Activated CD8-positive, alpha-beta T cell treated with anti-CD3 and anti-CD28 coated beads, Interleukin-2, amount 10 ng/mL, durations not matched to agents 7 days and 5 days (primary cell): ENCODE measurements at regions not wholly inside any gene's neighbourhood (a gene's known extent, or its start where the extent isn't known, plus 50 kb on each side); places are given as distances from the start of the nearest gene placed in this dataset.

Experiments
- ATAC-seq: fragments of 150-1000 bp; cut with Tn5 transposase; one replicate; pipeline ENCODE4 v1.10.0; 2021; ENCODE audit warnings: moderate library complexity
- CTCF ChIA-PET: fragments of 350-600 bp; sonication (Branson Sonifier 250); formaldehyde crosslinking; loops from one replicate; lab custom pipeline; 2021; ENCODE audit warnings: antibody characterized with exemption; lab: Charles Lee
- POLR2A ChIA-PET: fragments of 350-600 bp; sonication (Branson Sonifier 250); formaldehyde crosslinking; loops from one replicate; lab custom pipeline; 2021; ENCODE audit warnings: antibody characterized with exemption; lab: Charles Lee
- DNase-seq: peaks from one replicate; pipeline ENCODE4 v3.0.0-alpha.2; 2020
- H3K27ac Mint-ChIP-seq: one replicate; pipeline ENCODE4 v1.8.0; 2021; ENCODE audit warnings: mild to moderate bottlenecking, mixed read lengths
- H3K27me3 Mint-ChIP-seq: one replicate; pipeline ENCODE4 v1.8.0; 2021; ENCODE audit warnings: low read depth, mixed read lengths
- H3K36me3 Mint-ChIP-seq: one replicate; pipeline ENCODE4 v1.8.0; 2021; ENCODE audit warnings: low read depth, mixed read lengths
- H3K4me1 Mint-ChIP-seq: one replicate; pipeline ENCODE4 v1.8.0; 2021; ENCODE audit warnings: low read depth, mixed read lengths
- H3K4me3 Mint-ChIP-seq: one replicate; pipeline ENCODE4 v1.8.0; 2021; ENCODE audit warnings: mild to moderate bottlenecking, mixed read lengths
- H3K9me3 Mint-ChIP-seq: one replicate; pipeline ENCODE4 v1.8.0; 2022; ENCODE audit warnings: mixed read lengths; ENCODE audit not compliant: insufficient read depth

DNA sequence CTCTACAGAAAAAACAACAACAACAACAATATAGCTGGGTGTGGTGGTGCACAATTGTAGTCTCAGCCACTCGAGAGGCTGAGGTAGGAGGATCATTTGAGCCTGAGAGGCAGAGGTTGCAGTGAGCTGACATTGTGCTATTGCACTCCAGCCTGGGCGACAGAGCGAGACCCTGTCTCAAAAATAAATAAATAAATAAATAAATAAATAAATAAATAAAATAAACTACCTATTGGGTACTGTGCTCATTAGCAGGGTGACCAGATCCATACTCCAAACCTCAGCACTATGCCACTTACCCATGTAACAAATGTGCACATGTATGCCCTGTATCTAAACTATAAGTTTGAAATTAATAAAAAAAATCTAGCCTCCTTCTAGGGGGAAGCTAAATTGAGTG is 369.4 kb upstream of the AJAP1 start:
- Mint-ChIP-seq H3K9me3 (no peaks in the 10 kb centered on the region), H3K4me3 (no peak overlapping the region), H3K36me3 (no peaks in the 10 kb centered on the region), H3K27me3 (peaks cover 2% of the 10 kb centered on the region), H3K4me1 (no peaks in the 10 kb centered on the region), H3K27ac (no peak overlapping the region)
- ATAC-seq (no peak), DNase-seq (no peak)
- ChIA-PET CTCF (no interaction called here), POLR2A (no interaction called here)

DNA sequence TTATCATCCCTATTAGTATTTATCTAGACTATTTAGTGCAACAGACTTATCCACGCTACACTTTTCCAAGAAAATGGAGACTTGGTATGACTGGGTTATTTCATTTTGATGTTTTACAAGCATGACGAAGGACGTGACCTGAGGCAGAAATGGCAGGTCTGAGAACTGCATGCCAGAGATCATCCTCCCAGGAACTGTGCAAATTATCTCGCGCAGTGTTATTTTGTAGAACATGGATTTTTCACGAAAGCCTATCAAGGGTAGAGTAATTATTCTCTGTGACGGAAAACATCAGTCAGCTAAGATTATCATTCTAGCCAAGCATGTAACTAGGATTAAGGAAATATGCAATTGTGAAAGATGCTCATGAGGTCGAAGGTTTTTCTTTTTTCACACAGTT is 361.5 kb upstream of the AJAP1 start:
- Mint-ChIP-seq H3K36me3 (no peaks in the 10 kb centered on the region), H3K9me3 (peaks cover 3% of the 10 kb centered on the region), H3K4me3 (no peak overlapping the region), H3K27ac (no peak overlapping the region), H3K4me1 (no peaks in the 10 kb centered on the region), H3K27me3 (peaks cover 2% of the 10 kb centered on the region)
- ATAC-seq (no peak), DNase-seq (no peak)
- CTCF ChIA-PET: no interaction called here
- POLR2A ChIA-PET: no interaction called here

DNA sequence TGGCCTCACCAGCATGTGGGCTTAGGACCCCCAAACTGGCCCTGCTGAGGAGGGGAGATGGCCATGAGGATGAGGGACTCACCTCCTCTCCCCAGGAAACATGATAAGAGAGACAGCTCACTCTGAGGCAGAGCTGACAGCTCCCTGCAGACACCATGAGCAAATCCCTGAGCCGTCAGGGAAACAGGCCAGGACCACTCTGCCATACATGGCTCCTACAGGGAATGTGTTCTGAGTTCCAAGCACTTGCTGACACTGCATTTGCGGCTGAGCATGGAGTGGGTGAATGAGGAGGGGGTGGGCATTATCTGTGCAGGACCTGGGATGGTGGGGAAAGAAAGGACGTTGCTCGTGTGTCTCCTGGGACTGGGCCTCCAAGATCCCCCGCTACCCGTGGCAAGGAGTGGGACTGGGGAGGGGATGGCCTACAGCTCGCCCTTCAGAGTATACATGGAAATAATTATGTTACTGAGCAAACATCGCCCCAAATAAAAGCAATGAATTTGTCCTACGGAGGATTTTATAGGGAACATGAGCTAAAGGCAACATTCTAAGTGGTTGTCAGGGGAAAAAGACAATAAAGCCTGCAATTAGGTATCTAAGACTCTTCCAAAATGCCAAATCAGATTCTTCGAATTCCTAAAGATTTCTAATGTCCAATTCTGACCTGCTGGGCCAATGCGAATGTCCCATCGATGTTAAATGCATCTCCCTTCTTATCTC is 355.9 kb upstream of the AJAP1 start:
- POLR2A ChIA-PET: no interaction called here
- no peak for DNase-seq
- Mint-ChIP-seq H3K4me1 (no peaks in the 10 kb centered on the region), H3K36me3 (no peaks in the 10 kb centered on the region), H3K9me3 (peaks cover 3% of the 10 kb centered on the region), H3K27me3 (no peaks in the 10 kb centered on the region), H3K27ac (no peak overlapping the region), H3K4me3 (no peak overlapping the region)
- ATAC-seq: no peak
- CTCF ChIA-PET: no interaction called here

DNA sequence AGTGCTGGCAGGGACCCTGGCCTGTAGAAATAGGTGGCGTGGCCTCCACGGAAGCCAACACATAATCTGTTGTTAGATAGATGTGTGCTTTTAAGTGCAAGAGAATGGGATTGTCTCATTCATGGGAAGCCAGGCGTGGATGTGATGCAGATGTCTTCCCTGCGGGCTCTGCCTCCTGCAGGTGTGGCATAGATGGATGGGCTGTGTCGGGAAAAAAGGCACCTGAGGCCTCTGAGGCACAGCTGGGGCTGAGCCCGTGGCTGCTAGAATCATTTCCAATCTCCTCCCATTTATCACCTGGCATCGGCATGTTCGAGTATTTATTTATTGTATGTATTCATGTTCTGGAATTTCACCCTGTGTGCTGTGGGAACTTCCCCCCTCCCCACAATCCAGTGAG is 353.4 kb upstream of the AJAP1 start:
- DNase-seq (no peak), ATAC-seq (no peak)
- no peaks in the 10 kb centered on the region for H3K4me1 Mint-ChIP-seq
- H3K4me3 Mint-ChIP-seq: no peak overlapping the region
- H3K36me3 Mint-ChIP-seq: no peaks in the 10 kb centered on the region
- H3K27ac Mint-ChIP-seq: no peak overlapping the region
- ChIA-PET POLR2A (no interaction called here), CTCF (no interaction called here)
- no peaks in the 10 kb centered on the region for H3K27me3 Mint-ChIP-seq
- H3K9me3 Mint-ChIP-seq: peaks cover 3% of the 10 kb centered on the region

DNA sequence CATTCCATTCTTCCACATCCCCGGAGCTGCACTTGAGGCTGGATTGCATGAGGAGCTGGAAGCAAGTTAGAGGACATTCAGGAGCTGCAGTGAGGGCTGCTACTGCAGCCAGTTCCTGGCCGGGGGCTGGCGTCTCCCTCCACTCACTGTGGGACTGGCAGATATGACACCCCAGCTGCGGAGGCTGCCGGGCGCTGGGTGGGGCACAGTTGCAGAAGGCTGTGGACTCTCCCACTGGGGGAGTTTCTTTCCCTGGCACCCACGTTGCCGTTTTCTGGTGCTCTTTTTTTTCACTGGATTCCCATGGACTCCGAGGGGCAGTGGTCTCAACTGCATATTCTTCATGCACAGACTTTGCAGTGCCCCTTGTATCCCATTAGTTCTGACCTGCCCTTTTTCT is 351.1 kb upstream of the AJAP1 start:
- ChIA-PET POLR2A (no interaction called here), CTCF (interaction anchor here (0.6 kb wide), 1 partner anchor 14 kb away, joined by 3 read pairs; no protein-coding TSS in a partner anchor)
- no peaks in the 10 kb centered on the region for H3K4me1 Mint-ChIP-seq
- no peak overlapping the region for H3K27ac Mint-ChIP-seq
- ATAC-seq (no peak), DNase-seq (no peak)
- no peaks in the 10 kb centered on the region for H3K9me3 Mint-ChIP-seq
- no peaks in the 10 kb centered on the region for H3K27me3 Mint-ChIP-seq
- H3K4me3 Mint-ChIP-seq: no peak overlapping the region
- H3K36me3 Mint-ChIP-seq: no peaks in the 10 kb centered on the region

DNA sequence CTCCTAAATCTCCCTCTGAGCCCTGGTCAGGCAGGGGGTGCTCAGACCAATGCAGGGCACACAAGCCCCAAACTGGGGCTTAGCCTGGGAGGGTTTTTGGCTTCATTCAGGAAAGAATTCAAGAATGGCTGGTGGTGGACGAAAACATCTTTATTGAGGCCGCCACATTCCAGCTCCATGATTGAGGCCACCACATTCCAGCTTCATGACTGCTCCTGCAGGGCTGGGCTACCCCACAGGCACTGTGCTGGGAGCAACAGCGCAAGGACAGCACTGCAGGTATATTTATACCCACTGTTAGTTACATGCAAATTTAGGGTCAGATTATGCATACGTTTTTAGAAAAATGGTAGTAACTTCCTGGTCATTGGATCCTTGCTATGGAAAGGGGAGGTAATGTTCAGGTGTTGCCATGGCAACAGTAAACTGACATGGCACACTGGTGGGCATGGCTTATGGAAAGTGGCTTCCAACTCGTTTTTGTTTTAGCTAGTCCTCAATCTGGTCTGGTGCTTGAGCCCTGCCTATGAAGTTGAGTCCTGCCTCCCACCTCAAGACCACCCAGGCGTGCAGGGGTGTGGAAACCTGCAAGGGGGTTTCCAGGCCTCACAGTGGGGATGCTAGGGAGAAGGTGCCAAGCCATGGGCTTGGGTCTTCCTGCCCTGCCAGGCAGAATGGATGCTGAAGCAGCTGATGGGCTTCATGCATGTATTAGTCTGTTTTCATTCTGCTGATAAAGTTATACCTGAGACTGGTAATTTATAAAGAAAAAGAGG is 348.7 kb upstream of the AJAP1 start:
- DNase-seq: no peak
- CTCF ChIA-PET: no interaction called here
- H3K4me1 Mint-ChIP-seq: no peaks in the 10 kb centered on the region
- H3K4me3 Mint-ChIP-seq: no peak overlapping the region
- H3K27me3 Mint-ChIP-seq: no peaks in the 10 kb centered on the region
- H3K36me3 Mint-ChIP-seq: no peaks in the 10 kb centered on the region
- no peak overlapping the region for H3K27ac Mint-ChIP-seq
- ATAC-seq: no peak
- H3K9me3 Mint-ChIP-seq: no peaks in the 10 kb centered on the region
- POLR2A ChIA-PET: no interaction called here

DNA sequence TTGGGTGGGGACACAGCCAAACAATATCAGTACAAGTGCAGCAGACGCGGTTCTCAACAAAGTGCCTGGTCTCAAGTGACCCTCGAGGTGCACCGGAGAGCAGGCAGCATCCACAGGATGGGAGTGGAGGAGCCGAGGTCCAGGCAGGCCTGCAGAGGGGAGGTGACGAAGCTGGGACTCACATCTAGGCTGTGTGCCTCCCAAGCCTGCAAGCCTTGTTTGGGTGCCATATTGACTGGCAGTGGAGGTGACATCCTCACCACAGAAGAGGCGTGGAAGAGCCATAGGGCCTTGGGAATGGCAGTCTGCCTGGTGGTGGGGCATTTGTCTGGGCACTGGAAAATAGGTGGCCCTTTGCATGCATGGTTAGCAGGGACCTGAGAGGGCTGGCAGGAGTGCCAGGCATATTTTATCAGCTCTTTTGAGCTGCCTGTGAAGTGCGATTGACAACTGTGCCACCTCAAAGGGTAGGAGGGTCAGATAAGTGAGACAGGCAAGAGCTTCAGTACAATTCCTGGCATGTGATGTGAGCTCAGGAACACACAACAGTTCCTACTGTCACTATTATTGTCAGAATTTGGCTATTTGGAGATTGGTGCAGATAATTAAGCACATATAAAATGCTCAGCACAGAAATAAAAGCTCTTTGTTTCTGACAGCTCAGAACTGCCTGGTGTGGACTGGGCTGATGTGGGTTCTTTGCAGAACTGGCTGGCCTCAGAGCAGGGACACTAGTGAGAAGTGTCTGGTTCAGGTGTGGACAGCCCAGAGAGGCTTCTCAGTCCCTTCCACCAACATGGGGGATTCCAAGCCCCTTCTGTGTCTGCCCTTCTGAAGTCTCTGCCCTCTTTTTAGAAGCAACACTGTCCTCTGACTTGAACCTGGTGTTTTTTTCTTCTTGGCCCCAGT is 347.6 kb upstream of the AJAP1 start:
- no peaks in the 10 kb centered on the region for H3K36me3 Mint-ChIP-seq
- H3K27me3 Mint-ChIP-seq: no peaks in the 10 kb centered on the region
- POLR2A ChIA-PET: no interaction called here
- no peak for DNase-seq
- ATAC-seq: no peak
- H3K27ac Mint-ChIP-seq: no peak overlapping the region
- no peak overlapping the region for H3K4me3 Mint-ChIP-seq
- H3K4me1 Mint-ChIP-seq: no peaks in the 10 kb centered on the region
- CTCF ChIA-PET: no interaction called here
- no peaks in the 10 kb centered on the region for H3K9me3 Mint-ChIP-seq

DNA sequence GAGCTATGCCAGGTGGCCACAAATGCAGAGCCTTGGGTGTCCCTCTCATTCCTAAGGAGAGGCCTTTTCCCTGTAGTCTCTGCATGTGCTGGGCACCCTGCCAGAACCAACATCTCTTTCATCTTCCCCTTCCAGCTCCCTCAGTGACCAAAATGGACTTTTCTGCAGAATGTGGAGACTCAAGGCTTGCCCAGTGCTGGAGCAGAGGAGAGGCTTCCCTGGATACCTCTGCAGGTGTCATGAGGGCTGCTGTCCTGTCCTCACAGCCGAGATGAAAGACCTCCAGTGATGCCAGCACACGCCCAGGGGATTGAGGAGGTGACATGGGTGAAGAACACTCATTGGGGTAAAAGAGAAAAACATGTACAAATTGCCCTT is 347.0 kb upstream of the AJAP1 start:
- no peak overlapping the region for H3K27ac Mint-ChIP-seq
- no peak for ATAC-seq

DNA sequence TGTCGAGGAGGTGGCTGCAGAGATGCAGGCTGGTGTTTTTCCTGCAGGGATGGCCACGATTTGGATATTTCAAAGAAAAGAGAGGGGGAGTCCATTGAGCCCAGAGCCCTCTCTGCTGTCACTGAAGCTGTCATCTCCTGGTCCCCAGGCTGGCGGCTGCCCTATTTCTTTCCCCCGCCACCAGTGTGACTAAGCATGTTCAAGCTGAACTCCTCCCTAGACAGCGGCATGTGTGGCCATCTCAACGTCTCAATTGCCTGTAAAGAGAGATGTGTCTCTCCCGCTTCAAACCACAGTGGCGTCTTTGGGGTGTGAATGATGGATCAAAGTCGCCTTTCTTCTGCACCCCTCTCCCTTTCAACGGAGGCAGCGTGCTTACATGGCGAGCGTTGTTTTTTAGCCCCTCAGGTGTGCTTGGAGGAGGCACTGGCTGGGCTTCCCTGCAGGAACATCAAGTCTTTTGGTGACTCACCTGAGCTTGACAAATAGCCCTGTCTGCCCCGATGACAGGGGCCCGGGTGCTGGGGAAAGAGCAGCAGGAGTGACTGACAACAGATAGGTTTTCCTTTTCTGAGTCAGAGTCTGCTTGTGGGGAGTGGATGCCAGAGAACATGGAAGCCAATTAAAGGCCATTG is 346.4 kb upstream of the AJAP1 start:
- Mint-ChIP-seq H3K27ac (no peak overlapping the region), H3K9me3 (no peaks in the 10 kb centered on the region), H3K36me3 (no peaks in the 10 kb centered on the region), H3K27me3 (no peaks in the 10 kb centered on the region), H3K4me3 (no peak overlapping the region), H3K4me1 (no peaks in the 10 kb centered on the region)
- DNase-seq: no peak
- CTCF ChIA-PET: no interaction called here
- POLR2A ChIA-PET: no interaction called here
- no peak for ATAC-seq

More for the DNA sequence above, 347.0 kb upstream of the AJAP1 start:
- no peaks in the 10 kb centered on the region for H3K27me3 Mint-ChIP-seq
- H3K4me3 Mint-ChIP-seq: no peak overlapping the region
- CTCF ChIA-PET: no interaction called here
- H3K4me1 Mint-ChIP-seq: no peaks in the 10 kb centered on the region
- H3K36me3 Mint-ChIP-seq: no peaks in the 10 kb centered on the region
- DNase-seq: no peak
- H3K9me3 Mint-ChIP-seq: no peaks in the 10 kb centered on the region
- POLR2A ChIA-PET: no interaction called here

DNA sequence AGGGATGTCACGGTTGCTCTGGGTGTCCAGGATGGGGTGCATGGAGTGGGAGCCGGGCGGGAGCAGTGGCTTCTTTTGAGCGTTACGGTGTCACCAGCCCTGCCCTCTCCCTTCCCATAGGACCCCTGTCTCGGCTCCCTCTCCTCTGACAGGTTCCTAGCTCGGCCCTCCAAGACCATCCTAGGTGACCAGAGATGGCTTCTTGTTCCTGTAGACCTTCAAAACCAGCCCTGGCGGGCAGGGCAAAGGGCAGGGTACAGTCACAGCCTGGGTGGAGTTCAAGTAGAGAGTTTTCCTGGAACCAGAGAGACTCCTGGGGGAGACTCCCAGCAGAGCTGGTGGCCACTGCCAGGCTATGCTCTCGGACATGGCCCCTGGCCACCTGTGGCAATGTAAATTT is 345.6 kb upstream of the AJAP1 start:
- ATAC-seq: no peak
- POLR2A ChIA-PET: no interaction called here
- H3K36me3 Mint-ChIP-seq: no peaks in the 10 kb centered on the region
- CTCF ChIA-PET: no interaction called here
- no peaks in the 10 kb centered on the region for H3K27me3 Mint-ChIP-seq
- H3K9me3 Mint-ChIP-seq: peaks cover 7% of the 10 kb centered on the region
- H3K4me1 Mint-ChIP-seq: no peaks in the 10 kb centered on the region
- H3K4me3 Mint-ChIP-seq: no peak overlapping the region
- no peak overlapping the region for H3K27ac Mint-ChIP-seq
- no peak for DNase-seq

DNA sequence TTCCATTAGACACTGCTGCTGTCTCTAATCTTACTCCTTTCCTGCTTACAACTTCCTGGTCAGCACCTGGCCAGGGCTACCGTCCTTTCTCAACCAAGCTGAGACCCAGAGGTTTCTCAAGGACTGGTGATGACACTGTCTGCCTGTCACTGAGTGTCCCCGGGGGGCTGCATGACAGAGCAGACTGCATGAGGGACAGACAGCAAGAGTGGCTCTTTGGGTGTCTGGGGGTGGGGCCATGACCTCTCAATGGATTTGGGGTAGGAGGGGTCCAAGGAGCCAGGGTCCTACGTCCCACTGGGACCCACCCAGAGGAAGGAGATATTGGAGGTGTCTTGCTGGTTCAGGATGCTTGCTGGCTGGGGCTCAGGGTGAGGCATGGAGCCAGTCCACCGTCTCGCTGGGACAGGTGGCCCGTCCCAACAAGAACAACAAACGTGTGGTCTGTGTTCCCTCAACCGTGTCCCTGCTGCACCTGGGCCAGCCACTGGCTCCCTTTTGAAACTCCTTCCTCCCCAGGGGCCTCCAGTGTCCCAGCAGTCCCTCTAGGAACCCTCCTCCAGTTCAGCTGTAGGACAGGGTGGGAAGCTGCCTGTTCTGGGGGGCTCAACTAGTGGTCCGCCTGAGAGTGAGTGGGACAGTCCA is 344.6 kb upstream of the AJAP1 start:
- no peaks in the 10 kb centered on the region for H3K36me3 Mint-ChIP-seq
- H3K4me3 Mint-ChIP-seq: no peak overlapping the region
- no peaks in the 10 kb centered on the region for H3K27me3 Mint-ChIP-seq
- H3K27ac Mint-ChIP-seq: no peak overlapping the region
- ATAC-seq (no peak), DNase-seq (no peak)
- H3K9me3 Mint-ChIP-seq: peaks cover 11% of the 10 kb centered on the region
- POLR2A ChIA-PET: interaction anchor here (0.7 kb wide), 1 partner anchor 1371 kb away, joined by 4 read pairs; no protein-coding TSS in a partner anchor
- CTCF ChIA-PET: no interaction called here
- no peaks in the 10 kb centered on the region for H3K4me1 Mint-ChIP-seq
